MCF 10A (cell line): ENCODE measurements at regions not wholly inside any gene's neighbourhood (a gene's known extent, or its start where the extent isn't known, plus 50 kb on each side); places are given as distances from the start of the nearest gene placed in this dataset.
A peak's percentile ranks its signal among the peaks of the same experiment; 100 is the strongest.

Source experiments
- BruUV-seq: library from RNA; stranded (reverse); fragments of 400-500 nt; replicated peaks from 2 replicates; lab custom pipeline; 2021; lab: Mats Ljungman, UMichigan
- CTCF ChIA-PET: fragments of 300-600 bp; sonication (Branson Sonifier 250); formaldehyde crosslinking; extraction: SDS; loops from one replicate; lab custom pipeline; 2021; ENCODE audit warnings: antibody characterized with exemption, inconsistent platforms; lab: Yijun Ruan, JAX
- POLR2A ChIA-PET: fragments of 300-600, 350-650 bp; sonication (Branson Sonifier 250); formaldehyde crosslinking; extraction: SDS; loops from one replicate; lab custom pipeline; 2020; ENCODE audit warnings: antibody characterized with exemption, inconsistent platforms; lab: Yijun Ruan, JAX
- DNase-seq: peaks from one replicate; pipeline ENCODE4 v3.0.0-alpha.2; 2018; ENCODE audit not compliant: unreplicated experiment
- H3K27ac Mint-ChIP-seq: one replicate; pipeline ENCODE4 v1.8.0; 2022; ENCODE audit warnings: mild to moderate bottlenecking, low read depth, mixed read lengths; ENCODE audit not compliant: unreplicated experiment
- H3K27me3 Mint-ChIP-seq: one replicate; pipeline ENCODE4 v1.8.0; 2022; ENCODE audit warnings: mixed read lengths; ENCODE audit not compliant: insufficient read depth, unreplicated experiment
- H3K36me3 Mint-ChIP-seq: one replicate; pipeline ENCODE4 v1.8.0; 2022; ENCODE audit warnings: mild to moderate bottlenecking, moderate library complexity, mixed read lengths; ENCODE audit not compliant: insufficient read depth, unreplicated experiment
- H3K4me1 Mint-ChIP-seq: one replicate; pipeline ENCODE4 v1.8.0; 2022; ENCODE audit warnings: mixed read lengths; ENCODE audit not compliant: insufficient read depth, unreplicated experiment
- H3K4me3 Mint-ChIP-seq: one replicate; pipeline ENCODE4 v1.8.0; 2022; ENCODE audit warnings: mild to moderate bottlenecking, moderate library complexity, mixed read lengths; ENCODE audit not compliant: unreplicated experiment
- H3K9me3 Mint-ChIP-seq: one replicate; pipeline ENCODE4 v1.8.0; 2022; ENCODE audit warnings: mixed read lengths; ENCODE audit not compliant: unreplicated experiment
- intact Hi-C: fragments of 100-400 bp; cut with micrococcal nuclease; formaldehyde crosslinking; loops from 2 replicates; pipeline ENCODE4 v1.14.1; 2022
- TF ChIP-seq, protein P1 (sequence below): fragments of 200-600 bp; IDR thresholded peaks from one replicate; pipeline ENCODE4 v1.8.0; 2022; ENCODE audit warnings: antibody characterized with exemption, mild to moderate bottlenecking; ENCODE audit not compliant: unreplicated experiment

DNA sequence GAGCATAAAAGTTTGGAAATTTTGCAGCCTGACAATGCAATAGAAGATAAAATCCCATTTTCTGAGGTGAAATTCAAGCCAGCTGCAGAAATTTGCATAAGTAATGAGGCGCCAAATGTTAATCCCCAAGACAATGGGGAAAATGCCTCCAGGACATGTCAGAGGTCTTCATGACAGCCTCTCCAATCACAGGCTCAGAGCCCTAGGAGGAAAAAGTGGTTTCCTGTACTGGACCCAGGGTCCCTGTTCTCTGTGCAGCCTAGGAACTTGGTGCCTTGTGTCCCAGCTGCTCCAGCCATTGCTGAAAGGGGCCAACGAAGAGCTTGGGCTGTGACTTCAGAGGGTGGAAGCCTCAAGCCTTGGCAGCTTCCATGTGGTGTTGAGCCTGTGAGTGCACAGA is 1218.1 kb downstream of the GALC start:
- BruUV-seq, result no TSS peak
- intact Hi-C loops, result no loop called here
- TF ChIP-seq, protein P1, sequence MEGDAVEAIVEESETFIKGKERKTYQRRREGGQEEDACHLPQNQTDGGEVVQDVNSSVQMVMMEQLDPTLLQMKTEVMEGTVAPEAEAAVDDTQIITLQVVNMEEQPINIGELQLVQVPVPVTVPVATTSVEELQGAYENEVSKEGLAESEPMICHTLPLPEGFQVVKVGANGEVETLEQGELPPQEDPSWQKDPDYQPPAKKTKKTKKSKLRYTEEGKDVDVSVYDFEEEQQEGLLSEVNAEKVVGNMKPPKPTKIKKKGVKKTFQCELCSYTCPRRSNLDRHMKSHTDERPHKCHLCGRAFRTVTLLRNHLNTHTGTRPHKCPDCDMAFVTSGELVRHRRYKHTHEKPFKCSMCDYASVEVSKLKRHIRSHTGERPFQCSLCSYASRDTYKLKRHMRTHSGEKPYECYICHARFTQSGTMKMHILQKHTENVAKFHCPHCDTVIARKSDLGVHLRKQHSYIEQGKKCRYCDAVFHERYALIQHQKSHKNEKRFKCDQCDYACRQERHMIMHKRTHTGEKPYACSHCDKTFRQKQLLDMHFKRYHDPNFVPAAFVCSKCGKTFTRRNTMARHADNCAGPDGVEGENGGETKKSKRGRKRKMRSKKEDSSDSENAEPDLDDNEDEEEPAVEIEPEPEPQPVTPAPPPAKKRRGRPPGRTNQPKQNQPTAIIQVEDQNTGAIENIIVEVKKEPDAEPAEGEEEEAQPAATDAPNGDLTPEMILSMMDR, result no peak
- Mint-ChIP-seq H3K27ac (no peak overlapping the region), H3K27me3 (no peaks in the 10 kb centered on the region), H3K4me1 (peaks cover 23% of the 10 kb centered on the region), H3K36me3 (no peaks in the 10 kb centered on the region), H3K4me3 (no peak overlapping the region), H3K9me3 (no peaks in the 10 kb centered on the region)
- ChIA-PET POLR2A (no interaction called here), CTCF (interaction anchor here (0.6 kb wide), 1 partner anchor 128 kb away, joined by 3 read pairs; no protein-coding TSS in a partner anchor)
- DNase-seq, result no peak

DNA sequence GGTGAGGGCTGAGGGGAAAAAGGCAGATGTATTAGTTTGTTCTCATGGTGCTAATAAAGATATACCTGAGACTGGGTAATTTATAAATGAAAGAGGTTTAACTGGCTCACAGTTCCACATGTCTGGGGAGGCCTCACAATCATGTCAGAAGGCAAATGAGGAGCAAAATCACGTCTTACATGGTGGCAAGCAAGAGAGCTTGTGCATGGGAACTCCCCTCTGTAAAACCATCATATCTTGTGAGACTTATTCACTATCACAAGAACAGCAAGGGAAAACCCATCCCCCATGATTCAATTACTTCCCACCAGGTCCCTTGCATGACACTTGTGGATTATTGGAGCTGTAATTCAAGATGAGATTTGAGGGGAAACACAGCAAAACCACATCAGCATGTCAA is 1220.9 kb downstream of the GALC start:
- Mint-ChIP-seq H3K36me3 (no peaks in the 10 kb centered on the region), H3K9me3 (no peaks in the 10 kb centered on the region), H3K27me3 (no peaks in the 10 kb centered on the region), H3K27ac (no peak overlapping the region), H3K4me3 (no peak overlapping the region), H3K4me1 (peaks cover under 1% of the 10 kb centered on the region)
- ChIA-PET POLR2A (interaction anchor here (0.8 kb wide), 1 partner anchor 14 kb away, joined by 3 read pairs; no protein-coding TSS in a partner anchor), CTCF (interaction anchor here (0.6 to 1.3 kb wide), 3 partner anchors 19 to 534 kb away, joined by 3 to 5 read pairs (median 3); no protein-coding TSS in a partner anchor)
- no TSS peak for BruUV-seq
- intact Hi-C loops, result no loop called here
- TF ChIP-seq, protein P1, result no peak
- no peak for DNase-seq

GRCh38 chr14:86770186-86770585 is 1222.8 kb downstream of the GALC start:
- BruUV-seq, result no TSS peak
- H3K27ac Mint-ChIP-seq, result no peak overlapping the region
- peaks cover 6% of the 10 kb centered on the region for H3K4me1 Mint-ChIP-seq
- DNase-seq, result no peak
- H3K27me3 Mint-ChIP-seq, result no peaks in the 10 kb centered on the region
- TF ChIP-seq, protein P1, result no peak
- ChIA-PET CTCF (interaction anchor here (0.6 kb wide), 1 partner anchor 278 kb away, joined by 3 read pairs; no protein-coding TSS in a partner anchor), POLR2A (no interaction called here)
- no peak overlapping the region for H3K4me3 Mint-ChIP-seq
- no peaks in the 10 kb centered on the region for H3K9me3 Mint-ChIP-seq
- intact Hi-C loops, result no loop called here
- H3K36me3 Mint-ChIP-seq, result no peaks in the 10 kb centered on the region

GRCh38 chr14:86766469-86766868 is 1226.5 kb downstream of the GALC start:
- no peaks in the 10 kb centered on the region for H3K27me3 Mint-ChIP-seq
- no peak overlapping the region for H3K4me3 Mint-ChIP-seq
- H3K36me3 Mint-ChIP-seq, result no peaks in the 10 kb centered on the region
- no TSS peak for BruUV-seq
- CTCF ChIA-PET, result interaction anchor here (0.7 to 1.2 kb wide), 2 partner anchors 42 to 858 kb away, joined by 3 read pairs; no protein-coding TSS in a partner anchor
- peaks cover 6% of the 10 kb centered on the region for H3K4me1 Mint-ChIP-seq
- intact Hi-C loops, result no loop called here
- H3K27ac Mint-ChIP-seq, result peak overlapping the region; percentile 44
- POLR2A ChIA-PET, result no interaction called here
- DNase-seq, result peak; percentile 80
- no peaks in the 10 kb centered on the region for H3K9me3 Mint-ChIP-seq
- TF ChIP-seq, protein P1, result no peak
